ENCODE measurements at regions not wholly inside any gene's neighbourhood (a gene's known extent, or its start where the extent isn't known, plus 50 kb on each side); places are given as distances from the start of the nearest gene placed in this dataset.

- DNase-seq (ENCODE audit: low spot score) = no peak
- in situ Hi-C loops (cut with MboI; ENCODE audit: low pct_unique_long_range_greater_than_20kb, low sequenced_read_pairs, unreplicated experiment) = no loop called here
- TF ChIP-seq, protein P1, sequence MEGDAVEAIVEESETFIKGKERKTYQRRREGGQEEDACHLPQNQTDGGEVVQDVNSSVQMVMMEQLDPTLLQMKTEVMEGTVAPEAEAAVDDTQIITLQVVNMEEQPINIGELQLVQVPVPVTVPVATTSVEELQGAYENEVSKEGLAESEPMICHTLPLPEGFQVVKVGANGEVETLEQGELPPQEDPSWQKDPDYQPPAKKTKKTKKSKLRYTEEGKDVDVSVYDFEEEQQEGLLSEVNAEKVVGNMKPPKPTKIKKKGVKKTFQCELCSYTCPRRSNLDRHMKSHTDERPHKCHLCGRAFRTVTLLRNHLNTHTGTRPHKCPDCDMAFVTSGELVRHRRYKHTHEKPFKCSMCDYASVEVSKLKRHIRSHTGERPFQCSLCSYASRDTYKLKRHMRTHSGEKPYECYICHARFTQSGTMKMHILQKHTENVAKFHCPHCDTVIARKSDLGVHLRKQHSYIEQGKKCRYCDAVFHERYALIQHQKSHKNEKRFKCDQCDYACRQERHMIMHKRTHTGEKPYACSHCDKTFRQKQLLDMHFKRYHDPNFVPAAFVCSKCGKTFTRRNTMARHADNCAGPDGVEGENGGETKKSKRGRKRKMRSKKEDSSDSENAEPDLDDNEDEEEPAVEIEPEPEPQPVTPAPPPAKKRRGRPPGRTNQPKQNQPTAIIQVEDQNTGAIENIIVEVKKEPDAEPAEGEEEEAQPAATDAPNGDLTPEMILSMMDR (IDR thresholded peaks at IDR 0.05; ENCODE audit: extremely low read depth, insufficient read depth, missing control alignments) = no peak
These were observed 612.7 kb downstream of the EPHA4 start for GRCh38 chr2:220959391-220959802.

DNA sequence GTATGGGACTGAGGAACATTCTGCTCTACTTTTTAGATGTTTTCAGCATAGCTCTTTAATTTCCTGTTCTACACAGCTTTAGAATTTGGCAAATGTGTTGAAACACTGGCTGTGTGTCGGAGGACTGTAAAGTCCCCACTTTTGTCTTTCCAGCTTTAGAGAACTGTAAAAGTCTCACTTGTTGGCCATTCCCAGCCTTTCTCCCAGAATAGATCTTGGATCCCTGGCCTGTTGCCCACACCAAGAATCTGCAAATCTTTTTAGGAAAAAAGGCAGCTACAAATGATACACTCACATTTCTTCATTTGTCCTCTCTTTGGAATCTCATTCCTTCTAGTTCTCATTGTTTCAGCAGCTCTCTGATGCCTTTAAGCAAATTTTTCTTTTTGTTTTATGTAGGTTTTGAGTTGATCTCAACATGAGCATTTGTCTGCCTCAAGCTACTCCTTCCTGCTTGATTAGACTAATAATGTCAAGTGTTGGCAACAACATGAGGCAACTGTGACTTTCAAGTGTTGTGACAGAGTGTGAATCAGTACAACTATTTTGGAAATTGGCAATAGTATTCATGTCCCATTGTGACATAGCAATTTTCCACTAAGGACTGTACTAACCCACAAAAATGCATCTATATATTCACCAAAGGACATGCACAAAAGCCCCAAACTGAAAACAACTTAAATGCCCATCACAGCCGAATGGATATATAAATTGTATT, 610.8 kb downstream of the EPHA4 start:
- TF ChIP-seq, protein P1 (IDR thresholded peaks at IDR 0.05; ENCODE audit: extremely low read depth, insufficient read depth, missing control alignments) = no peak
- DNase-seq (ENCODE audit: low spot score) = no peak
- in situ Hi-C loops (cut with MboI; ENCODE audit: low pct_unique_long_range_greater_than_20kb, low sequenced_read_pairs, unreplicated experiment) = no loop called here

- DNase-seq (ENCODE audit: low spot score) = no peak
- TF ChIP-seq, protein P1 (IDR thresholded peaks at IDR 0.05; ENCODE audit: extremely low read depth, insufficient read depth, missing control alignments) = no peak
- in situ Hi-C loops (cut with MboI; ENCODE audit: low pct_unique_long_range_greater_than_20kb, low sequenced_read_pairs, unreplicated experiment) = no loop called here
These were observed 609.5 kb downstream of the EPHA4 start for GRCh38 chr2:220962556-220962955.

DNA sequence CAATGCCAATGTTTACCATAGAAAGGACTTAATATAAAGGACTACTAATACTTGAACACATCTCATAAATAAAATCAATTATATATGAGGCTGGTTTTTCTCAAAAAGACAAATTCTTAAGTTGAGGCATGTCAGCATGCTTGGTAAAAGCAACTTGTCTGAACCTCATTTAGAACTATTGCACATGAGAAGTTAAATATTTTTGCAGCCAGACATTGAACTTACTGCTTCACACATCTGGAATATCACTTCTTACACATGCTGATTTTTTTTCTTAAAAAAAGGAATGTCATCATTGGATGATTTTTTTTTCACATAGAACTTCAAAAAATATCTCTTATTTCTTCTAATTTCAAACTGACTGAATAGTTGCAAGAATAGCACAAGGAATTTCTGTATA, 609.0 kb downstream of the EPHA4 start:
- in situ Hi-C loops (cut with MboI; ENCODE audit: low pct_unique_long_range_greater_than_20kb, low sequenced_read_pairs, unreplicated experiment) = no loop called here
- no peak for DNase-seq (ENCODE audit: low spot score)
- TF ChIP-seq, protein P1 (IDR thresholded peaks at IDR 0.05; ENCODE audit: extremely low read depth, insufficient read depth, missing control alignments) = no peak

- TF ChIP-seq, protein P1 (IDR thresholded peaks at IDR 0.05; ENCODE audit: extremely low read depth, insufficient read depth, missing control alignments) = no peak
- no peak for DNase-seq (ENCODE audit: low spot score)
- in situ Hi-C loops (cut with MboI; ENCODE audit: low pct_unique_long_range_greater_than_20kb, low sequenced_read_pairs, unreplicated experiment) = no loop called here
These were observed 608.2 kb downstream of the EPHA4 start for GRCh38 chr2:220963930-220964329.

DNA sequence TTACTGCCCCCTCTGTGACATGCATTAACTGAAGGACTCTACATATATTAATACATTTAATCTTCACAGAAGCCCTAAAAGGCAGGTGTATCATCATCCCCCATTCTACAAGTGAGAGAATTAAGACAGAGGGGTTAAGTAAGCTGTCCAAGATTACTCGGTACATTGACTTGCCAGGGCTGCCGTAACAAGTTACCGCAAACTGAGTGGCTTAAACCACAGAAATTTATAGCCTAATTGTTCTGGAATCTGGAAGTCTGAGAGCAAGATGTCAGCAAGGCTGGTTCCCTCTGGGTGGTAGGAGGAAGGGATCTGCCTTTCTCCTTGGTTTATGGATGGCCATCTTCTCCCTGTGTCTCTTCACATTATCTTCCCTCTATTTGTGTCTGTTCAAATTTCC, 605.5 kb downstream of the EPHA4 start:
- no peak for DNase-seq (ENCODE audit: low spot score)
- in situ Hi-C loops (cut with MboI; ENCODE audit: low pct_unique_long_range_greater_than_20kb, low sequenced_read_pairs, unreplicated experiment) = no loop called here

More for the DNA sequence above, 605.5 kb downstream of the EPHA4 start:
- TF ChIP-seq, protein P1 (IDR thresholded peaks at IDR 0.05; ENCODE audit: extremely low read depth, insufficient read depth, missing control alignments) = no peak
